Subcutaneous abdominal adipose tissue (tissue), 5 donors: ENCODE measurements at regions not wholly inside any gene's neighbourhood (a gene's known extent, or its start where the extent isn't known, plus 50 kb on each side); places are given as distances from the start of the nearest gene placed in this dataset.
"Not testable (repeated sequence)": the region's sequence is repeated elsewhere in the genome, so short reads cannot be mapped to it uniquely, and the experiment has no call there.

ENCODE experiments used
- H3K27ac ChIP-seq: one replicate; pipeline ENCODE4 v1.7.0; 2013; ENCODE audit warnings: low read depth, mild to moderate bottlenecking, inconsistent platforms, low read length, moderate library complexity
- H3K27me3 ChIP-seq, 5 donors: one replicate each; pipeline ENCODE4 v1.7.0; 2013; ENCODE audit warnings: low read length in 5 of 5, inconsistent platforms in 1 of 5; ENCODE audit not compliant: control insufficient read depth in 5 of 5, insufficient read depth in 4 of 5
- H3K36me3 ChIP-seq, 5 donors: one replicate each; pipeline ENCODE4 v1.7.0; 2013; ENCODE audit warnings: low read length in 5 of 5; ENCODE audit not compliant: control insufficient read depth in 5 of 5, insufficient read depth in 5 of 5
- H3K4me1 ChIP-seq, 5 donors: one replicate each; pipeline ENCODE4 v1.7.0; 2013; ENCODE audit warnings: low read length in 5 of 5, mild to moderate bottlenecking in 3 of 5, moderate library complexity in 1 of 5; ENCODE audit not compliant: control insufficient read depth in 5 of 5, insufficient read depth in 5 of 5
- H3K4me3 ChIP-seq, 5 donors: one replicate each; pipeline ENCODE4 v1.7.0; 2013; ENCODE audit warnings: low read length in 5 of 5, low read depth in 1 of 5
- H3K9ac ChIP-seq, 5 donors: one replicate each; pipeline ENCODE4 v1.7.0; 2013; ENCODE audit warnings: low read length in 5 of 5, mild to moderate bottlenecking in 4 of 5, moderate library complexity in 3 of 5
- H3K9me3 ChIP-seq, 5 donors: one replicate each; pipeline ENCODE4 v1.7.0; 2013; ENCODE audit warnings: low read length in 5 of 5; ENCODE audit not compliant: control insufficient read depth in 5 of 5
- donor health status: healthy.
- donor health status: healthy.
- donor health status: healthy.
- donor health status: healthy.
- donor health status: healthy.

GRCh38 chr2:160628020-160628637 is 134.5 kb upstream of the RBMS1 start:
- not testable (repeated sequence) for H3K9me3 ChIP-seq, H3K4me3 ChIP-seq, H3K27ac ChIP-seq, H3K36me3 ChIP-seq, H3K9ac ChIP-seq, H3K27me3 ChIP-seq
- H3K4me1 ChIP-seq, result peaks cover 3 to 13% (median 9%) of the 10 kb centered on the region in 5 donors

DNA sequence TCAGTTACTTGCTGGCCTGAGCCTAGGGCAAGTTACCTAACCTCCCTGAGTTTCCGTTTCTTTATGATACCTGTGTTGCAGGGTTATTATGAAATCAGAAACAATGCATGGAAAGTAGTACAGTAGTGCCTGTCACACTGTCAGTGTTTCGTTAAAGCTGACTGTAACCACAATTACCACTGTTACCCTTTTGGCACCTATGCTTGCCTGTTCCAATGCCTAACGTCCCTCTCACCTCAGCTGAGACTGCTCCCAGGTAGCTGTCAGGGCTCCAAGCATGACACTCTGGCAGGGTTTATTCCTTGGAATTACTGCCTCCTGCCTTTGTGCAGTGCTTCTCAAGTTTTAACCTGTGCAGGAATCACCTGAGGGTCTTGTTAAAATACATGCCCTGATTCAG is 135.2 kb upstream of the RBMS1 start:
- H3K36me3 ChIP-seq, result no peaks in the 10 kb centered on the region
- H3K27ac ChIP-seq, result no peak overlapping the region
- no peaks in the 10 kb centered on the region for H3K9me3 ChIP-seq
- no peak overlapping the region for H3K9ac ChIP-seq
- no peaks in the 10 kb centered on the region for H3K27me3 ChIP-seq
- peaks cover 3 to 13% (median 9%) of the 10 kb centered on the region in 5 donors for H3K4me1 ChIP-seq
- H3K4me3 ChIP-seq, result no peak overlapping the region

- Histone ChIP-seq H3K4me3 (peak overlapping the region in 2 of 5 donors; percentile 0 to 26), H3K27me3 (no peaks in the 10 kb centered on the region), H3K4me1 (peaks cover 3 to 24% (median 16%) of the 10 kb centered on the region in 5 donors), H3K36me3 (no peaks in the 10 kb centered on the region), H3K9ac (peak overlapping the region in 1 of 5 donors; percentile 7), H3K9me3 (no peaks in the 10 kb centered on the region), H3K27ac (no peak overlapping the region)
These were observed 137.4 kb upstream of the RBMS1 start for GRCh38 chr2:160630801-160631590.

- Histone ChIP-seq H3K36me3 (no peaks in the 10 kb centered on the region), H3K4me1 (peaks cover 3 to 24% (median 16%) of the 10 kb centered on the region in 5 donors), H3K4me3 (no peak overlapping the region), H3K27ac (no peak overlapping the region), H3K9me3 (no peaks in the 10 kb centered on the region), H3K27me3 (no peaks in the 10 kb centered on the region), H3K9ac (no peak overlapping the region)
These were observed 138.7 kb upstream of the RBMS1 start for GRCh38 chr2:160632084-160632975.

DNA sequence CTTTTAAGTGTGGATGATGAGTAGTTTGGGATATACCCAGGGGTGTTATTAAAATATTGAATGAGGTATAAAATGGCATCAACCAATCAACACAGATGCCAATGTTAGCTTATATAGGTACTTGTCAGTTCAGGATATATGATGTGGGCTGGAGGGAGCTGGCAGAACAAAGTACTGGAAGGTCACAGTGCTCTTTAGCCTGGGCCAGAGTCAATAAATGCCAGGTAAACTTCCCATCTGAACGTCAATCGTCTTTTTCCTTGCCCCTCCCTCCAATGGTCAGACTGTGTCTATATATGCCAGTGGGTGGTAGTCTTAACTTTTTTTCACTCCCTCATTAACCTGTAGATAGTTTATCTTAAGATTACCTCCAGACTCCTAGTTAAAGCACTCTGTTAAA is 140.8 kb upstream of the RBMS1 start:
- H3K36me3 ChIP-seq, result no peaks in the 10 kb centered on the region
- H3K27ac ChIP-seq, result no peak overlapping the region
- no peaks in the 10 kb centered on the region for H3K27me3 ChIP-seq

DNA sequence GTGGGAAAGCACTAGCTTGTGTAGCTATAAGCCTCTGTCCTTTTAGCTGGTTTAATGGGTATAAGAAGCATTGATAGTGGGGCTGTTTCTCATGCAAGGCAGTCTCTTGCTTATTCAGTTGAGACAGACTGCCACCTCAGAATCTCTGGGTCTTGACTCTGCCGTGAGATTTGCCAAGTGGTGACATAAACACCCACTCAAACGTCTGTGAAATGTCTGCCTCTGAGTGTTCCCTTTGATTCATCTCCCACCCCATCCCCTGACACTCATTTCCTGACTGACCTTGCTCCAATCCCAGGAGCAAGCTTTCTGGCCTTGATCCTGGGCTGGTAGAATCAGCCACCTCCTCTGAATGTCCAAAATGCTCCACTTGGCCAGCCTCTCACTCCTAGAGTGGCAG is 141.9 kb upstream of the RBMS1 start:
- no peaks in the 10 kb centered on the region for H3K27me3 ChIP-seq

More for the DNA sequence above, 140.8 kb upstream of the RBMS1 start:
- H3K9ac ChIP-seq, result no peak overlapping the region
- peaks cover 3 to 24% (median 16%) of the 10 kb centered on the region in 5 donors for H3K4me1 ChIP-seq
- peaks cover 0 to 4% (median 3%) of the 10 kb centered on the region in 5 donors for H3K9me3 ChIP-seq
- no peak overlapping the region for H3K4me3 ChIP-seq

GRCh38 chr2:160639472-160639871 is 145.9 kb upstream of the RBMS1 start:
- H3K4me1 ChIP-seq, result peaks cover 0 to 11% (median 7%) of the 10 kb centered on the region in 5 donors
- H3K36me3 ChIP-seq, result no peaks in the 10 kb centered on the region
- no peak overlapping the region for H3K27ac ChIP-seq
- H3K4me3 ChIP-seq, result no peak overlapping the region
- peaks cover 0 to 12% (median 8%) of the 10 kb centered on the region in 5 donors for H3K9me3 ChIP-seq
- H3K27me3 ChIP-seq, result no peaks in the 10 kb centered on the region
- no peak overlapping the region for H3K9ac ChIP-seq

More for the DNA sequence above, 141.9 kb upstream of the RBMS1 start:
- H3K4me3 ChIP-seq, result no peak overlapping the region
- H3K9ac ChIP-seq, result no peak overlapping the region
- no peak overlapping the region for H3K27ac ChIP-seq
- H3K36me3 ChIP-seq, result no peaks in the 10 kb centered on the region
- H3K9me3 ChIP-seq, result peaks cover 0 to 12% (median 8%) of the 10 kb centered on the region in 5 donors
- peaks cover 3 to 22% (median 16%) of the 10 kb centered on the region in 5 donors for H3K4me1 ChIP-seq

GRCh38 chr2:160646684-160647444 is 153.3 kb upstream of the RBMS1 start:
- no peak overlapping the region for H3K9ac ChIP-seq
- no peaks in the 10 kb centered on the region for H3K9me3 ChIP-seq
- H3K27ac ChIP-seq, result no peak overlapping the region
- no peaks in the 10 kb centered on the region for H3K36me3 ChIP-seq
- H3K4me3 ChIP-seq, result no peak overlapping the region
- H3K27me3 ChIP-seq, result no peaks in the 10 kb centered on the region
- H3K4me1 ChIP-seq, result peaks cover 2 to 14% (median 12%) of the 10 kb centered on the region in 5 donors

DNA sequence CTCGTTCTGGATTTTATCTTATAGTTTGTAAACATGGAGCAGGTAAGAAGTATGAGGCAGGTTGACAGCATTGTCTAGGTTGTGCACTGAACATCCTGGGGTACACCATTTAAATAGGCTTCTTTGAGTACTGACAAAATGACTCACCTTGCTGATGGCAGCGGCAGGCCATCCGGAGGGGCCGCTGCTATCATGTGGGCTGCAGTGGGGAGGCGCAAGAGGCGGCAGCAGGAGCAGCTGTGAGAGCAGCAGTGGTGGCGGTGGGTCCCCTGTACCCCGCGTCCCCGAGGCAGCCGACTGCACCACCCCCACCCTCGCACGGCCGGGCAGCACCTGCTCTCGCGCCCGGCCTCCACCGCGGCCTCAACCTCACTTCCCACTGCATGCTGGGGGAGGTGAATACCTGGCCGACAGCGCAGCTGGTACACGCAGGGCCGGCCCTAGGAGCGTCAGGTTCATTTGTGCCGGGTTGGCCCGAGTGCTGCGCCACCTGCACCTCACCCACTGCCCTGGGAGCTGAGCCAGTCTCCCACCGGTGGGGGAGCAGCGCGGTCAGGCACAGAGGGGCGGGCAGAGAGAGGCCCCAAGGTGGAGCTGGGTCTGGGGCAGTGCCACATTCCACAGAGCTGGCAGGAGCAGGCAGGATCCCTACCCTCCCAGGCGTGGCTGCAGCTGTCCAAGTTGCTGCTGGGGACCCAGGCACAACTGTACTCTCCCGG is 154.5 kb upstream of the RBMS1 start:
- Histone ChIP-seq H3K27me3 (no peaks in the 10 kb centered on the region), H3K4me1 (peaks cover 2 to 19% (median 12%) of the 10 kb centered on the region in 5 donors), H3K4me3 (no peak overlapping the region), H3K27ac (no peak overlapping the region), H3K9me3 (no peaks in the 10 kb centered on the region), H3K9ac (no peak overlapping the region), H3K36me3 (no peaks in the 10 kb centered on the region)
